Parathyroid adenoma (tissue), 2 donors: ENCODE measurements at regions not wholly inside any gene's neighbourhood (a gene's known extent, or its start where the extent isn't known, plus 50 kb on each side); places are given as distances from the start of the nearest gene placed in this dataset.

ENCODE experiments used
- H2AFZ ChIP-seq: fragments of 300-600 bp; sonication (generic); one replicate; pipeline ENCODE4 v1.7.0; 2017; ENCODE audit warnings: antibody characterized with exemption, mild to moderate bottlenecking
- H3K27ac ChIP-seq: fragments of 300-600 bp; sonication (generic); one replicate; pipeline ENCODE4 v1.7.0; 2017
- H3K27me3 ChIP-seq: fragments of 300-600 bp; sonication (generic); one replicate; pipeline ENCODE4 v1.7.0; 2017; ENCODE audit warnings: low read length; ENCODE audit not compliant: control insufficient read depth, insufficient read depth
- H3K36me3 ChIP-seq: fragments of 300-600 bp; sonication (generic); one replicate; pipeline ENCODE4 v1.7.0; 2017; ENCODE audit warnings: low read length; ENCODE audit not compliant: control insufficient read depth, insufficient read depth
- H3K4me1 ChIP-seq: fragments of 300-600 bp; sonication (generic); one replicate; pipeline ENCODE4 v1.7.0; 2017; ENCODE audit warnings: control low read depth
- H3K4me2 ChIP-seq: fragments of 300-600 bp; sonication (generic); one replicate; pipeline ENCODE4 v1.7.0; 2017; ENCODE audit warnings: low read length
- H3K4me3 ChIP-seq: fragments of 300-600 bp; sonication (generic); one replicate; pipeline ENCODE4 v1.7.0; 2017; ENCODE audit warnings: low read depth, low read length
- H3K79me2 ChIP-seq: fragments of 300-600 bp; sonication (generic); one replicate; pipeline ENCODE4 v1.7.0; 2017; ENCODE audit warnings: control low read depth
- H3K9ac ChIP-seq: fragments of 300-600 bp; sonication (generic); one replicate; pipeline ENCODE4 v1.7.0; 2017; ENCODE audit warnings: mild to moderate bottlenecking
- H3K9me3 ChIP-seq: fragments of 300-600 bp; sonication (generic); one replicate; pipeline ENCODE4 v1.7.0; 2017; ENCODE audit warnings: low read length; ENCODE audit not compliant: control insufficient read depth
- CTCF ChIP-seq: fragments of 300-600 bp; sonication (generic); IDR thresholded peaks from one replicate; pipeline ENCODE4 v1.7.0; 2017; ENCODE audit warnings: antibody characterized with exemption, mild to moderate bottlenecking
- donor health status: primary hyperparathyroidism.

- Histone ChIP-seq H3K27ac (no peak overlapping the region), H3K36me3 (no peaks in the 10 kb centered on the region), H3K27me3 (no peaks in the 10 kb centered on the region), H3K79me2 (no peaks in the 10 kb centered on the region), H2AFZ (no peak overlapping the region), H3K9ac (no peak overlapping the region), H3K9me3 (no peaks in the 10 kb centered on the region), H3K4me2 (no peak overlapping the region), H3K4me3 (no peak overlapping the region), H3K4me1 (no peaks in the 10 kb centered on the region)
- no peak for TF ChIP-seq CTCF
Measured at GRCh38 chr3:101994386-101994785, 145.1 kb downstream of the NFKBIZ start.

- Histone ChIP-seq H3K36me3 (no peaks in the 10 kb centered on the region), H3K4me2 (no peak overlapping the region), H3K79me2 (no peaks in the 10 kb centered on the region), H3K9me3 (no peaks in the 10 kb centered on the region), H2AFZ (no peak overlapping the region), H3K27ac (no peak overlapping the region), H3K4me1 (no peaks in the 10 kb centered on the region), H3K4me3 (no peak overlapping the region), H3K9ac (no peak overlapping the region), H3K27me3 (no peaks in the 10 kb centered on the region)
- TF ChIP-seq CTCF, result no peak
Measured at GRCh38 chr3:101995371-101996046, 146.2 kb downstream of the NFKBIZ start.

- H2AFZ ChIP-seq, result no peak overlapping the region
- no peak for TF ChIP-seq CTCF
- H3K9ac ChIP-seq, result no peak overlapping the region
- no peaks in the 10 kb centered on the region for H3K9me3 ChIP-seq
- H3K4me3 ChIP-seq, result no peak overlapping the region
- H3K79me2 ChIP-seq, result no peaks in the 10 kb centered on the region
- H3K4me2 ChIP-seq, result no peak overlapping the region
- H3K27me3 ChIP-seq, result no peaks in the 10 kb centered on the region
- no peaks in the 10 kb centered on the region for H3K4me1 ChIP-seq
- no peaks in the 10 kb centered on the region for H3K36me3 ChIP-seq
- H3K27ac ChIP-seq, result no peak overlapping the region
Measured at GRCh38 chr3:101996832-101997231, 147.5 kb downstream of the NFKBIZ start.

- Histone ChIP-seq H2AFZ (no peak overlapping the region), H3K4me1 (no peaks in the 10 kb centered on the region), H3K36me3 (no peaks in the 10 kb centered on the region), H3K27ac (no peak overlapping the region), H3K4me3 (no peak overlapping the region), H3K9ac (no peak overlapping the region), H3K79me2 (no peaks in the 10 kb centered on the region), H3K4me2 (no peak overlapping the region), H3K9me3 (no peaks in the 10 kb centered on the region), H3K27me3 (no peaks in the 10 kb centered on the region)
- TF ChIP-seq CTCF, result no peak
Measured at GRCh38 chr3:101998256-101998926, 149.1 kb downstream of the NFKBIZ start.
